MM.1S (cell line): ENCODE measurements at regions not wholly inside any gene's neighbourhood (a gene's known extent, or its start where the extent isn't known, plus 50 kb on each side); places are given as distances from the start of the nearest gene placed in this dataset.

Source experiments
- CTCF ChIP-seq: fragments of 300-600 bp; sonication (generic); IDR thresholded peaks from 2 replicates; pipeline ENCODE4 v1.5.1; 2016; ENCODE audit warnings: antibody characterized with exemption, low read length, mixed read lengths
- EZH2phosphoT487 ChIP-seq: fragments of 300-600 bp; sonication (generic); IDR thresholded peaks from 2 replicates; pipeline ENCODE4 v1.6.1; 2018; ENCODE audit warnings: antibody characterized with exemption, low read length

- TF ChIP-seq CTCF (no peak), EZH2phosphoT487 (no peak)
These were observed 297.8 kb downstream of the GJA1 start for GRCh38 chr6:121733234-121733633.
